Activated gamma-delta T cell treated with anti-CD3 and anti-CD28 coated beads, Interleukin-2, amount 50 U/mL, for 16 hours (primary cell): ENCODE measurements at regions not wholly inside any gene's neighbourhood (a gene's known extent, or its start where the extent isn't known, plus 50 kb on each side); places are given as distances from the start of the nearest gene placed in this dataset.

Source experiments
- DNase-seq: peaks from one replicate; pipeline ENCODE4 v3.0.0-alpha.2; 2020; ENCODE audit warnings: low read depth

GRCh38 chr2:126748188-126748760 is 92.3 kb downstream of the GYPC start:
- DNase-seq = no peak

- DNase-seq = no peak
Observed at GRCh38 chr2:126748929-126749518, 93.1 kb downstream of the GYPC start.

GRCh38 chr2:126749537-126749936 is 93.6 kb downstream of the GYPC start:
- no peak for DNase-seq

- DNase-seq = no peak
Observed at GRCh38 chr2:126750506-126750905, 94.5 kb downstream of the GYPC start.

GRCh38 chr2:126751477-126751876 is 95.5 kb downstream of the GYPC start:
- DNase-seq = no peak

- DNase-seq = no peak
Observed at GRCh38 chr2:126752876-126753275, 96.9 kb downstream of the GYPC start.

GRCh38 chr2:126753501-126754212 is 97.7 kb downstream of the GYPC start:
- DNase-seq = no peak

GRCh38 chr2:126754240-126755004 is 98.5 kb downstream of the GYPC start:
- DNase-seq = no peak

GRCh38 chr2:126756125-126756524 is 100.2 kb downstream of the GYPC start:
- no peak for DNase-seq

GRCh38 chr2:126761256-126761980 is 105.5 kb downstream of the GYPC start:
- DNase-seq = no peak

- peak; percentile 31 for DNase-seq
Observed at GRCh38 chr2:126761981-126762878, 106.3 kb downstream of the GYPC start.

- DNase-seq = no peak
Observed at GRCh38 chr2:126764686-126765265, 108.8 kb downstream of the GYPC start.

GRCh38 chr2:126765395-126765794 is 109.4 kb downstream of the GYPC start:
- DNase-seq = no peak

- no peak for DNase-seq
Observed at GRCh38 chr2:126766295-126766968, 110.5 kb downstream of the GYPC start.

GRCh38 chr2:126766969-126767296 is 111.0 kb downstream of the GYPC start:
- DNase-seq = no peak

GRCh38 chr2:126769118-126769517 is 113.2 kb downstream of the GYPC start:
- DNase-seq = no peak

- DNase-seq = no peak
Observed at GRCh38 chr2:126770466-126770865, 114.5 kb downstream of the GYPC start.

GRCh38 chr2:126771094-126771493 is 115.1 kb downstream of the GYPC start:
- DNase-seq = no peak

GRCh38 chr2:126771501-126772195 is 115.7 kb downstream of the GYPC start:
- no peak for DNase-seq

GRCh38 chr2:126774290-126774689 is 118.3 kb downstream of the GYPC start:
- no peak for DNase-seq
